GM12878 (cell line): ENCODE measurements at regions not wholly inside any gene's neighbourhood (a gene's known extent, or its start where the extent isn't known, plus 50 kb on each side); places are given as distances from the start of the nearest gene placed in this dataset.

ENCODE experiments used
- CHD2 ChIP-seq: IDR thresholded peaks from 2 replicates; pipeline ENCODE4 v1.6.1; 2011; ENCODE audit warnings: low read depth, low read length, improper control_type of control experiment, borderline replicate concordance
- DPF2 ChIP-seq: fragments of 450-650 bp; IDR thresholded peaks from 2 replicates; pipeline ENCODE4 v1.6.1; 2017; ENCODE audit warnings: mild to moderate bottlenecking
- HDGF ChIP-seq: fragments of 450-650 bp; IDR thresholded peaks from 2 replicates; pipeline ENCODE4 v1.6.1; 2016; ENCODE audit warnings: antibody characterized with exemption
- TF ChIP-seq, protein P1 (sequence below), 3 experiments: IDR thresholded peaks in 2 of 3; conservative IDR thresholded peaks in 1 of 3; 2 replicates each; pipeline ENCODE4 v1.5.1; 2011; ENCODE audit warnings: low read depth in 3 of 3, low read length in 3 of 3, mild to moderate bottlenecking in 3 of 3, control low read depth in 2 of 3, moderate library complexity in 2 of 3, inconsistent platforms in 1 of 3, mixed read lengths in 1 of 3; ENCODE audit not compliant: control insufficient read depth in 2 of 3, insufficient read depth in 1 of 3; ENCODE audit errors: extremely low read depth in 1 of 3
- TF ChIP-seq, protein P2 (sequence below): IDR thresholded peaks from 2 replicates; pipeline ENCODE4 v1.6.1; 2012; ENCODE audit warnings: low read depth, low read length, improper control_type of control experiment
- TF ChIP-seq, protein P3 (sequence below): fragments of 450-650 bp; IDR thresholded peaks from 2 replicates; pipeline ENCODE4 v1.6.1; 2017; ENCODE audit warnings: antibody characterized with exemption, mild to moderate bottlenecking, moderate library complexity

DNA sequence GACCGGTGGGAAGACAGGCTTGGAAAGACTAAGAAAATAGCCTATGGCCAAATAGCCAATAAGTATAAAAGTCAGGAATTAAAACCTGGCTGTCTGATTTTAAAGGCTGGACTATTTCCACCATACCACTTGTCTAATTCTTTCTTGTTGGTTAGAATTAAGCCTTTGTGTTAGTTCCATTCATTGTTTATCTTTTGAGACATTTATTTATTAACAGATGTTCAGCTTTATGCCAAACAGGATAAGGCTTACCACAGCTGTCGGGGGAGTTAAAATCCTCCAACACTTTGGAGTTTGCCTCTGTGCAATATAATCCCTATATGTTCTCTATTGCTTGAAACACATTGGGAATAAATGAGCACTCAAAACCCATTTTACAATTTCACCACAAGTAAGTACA is 208.3 kb downstream of the TMEM200A start:
- no peak for TF ChIP-seq CHD2
- TF ChIP-seq, protein P1, sequence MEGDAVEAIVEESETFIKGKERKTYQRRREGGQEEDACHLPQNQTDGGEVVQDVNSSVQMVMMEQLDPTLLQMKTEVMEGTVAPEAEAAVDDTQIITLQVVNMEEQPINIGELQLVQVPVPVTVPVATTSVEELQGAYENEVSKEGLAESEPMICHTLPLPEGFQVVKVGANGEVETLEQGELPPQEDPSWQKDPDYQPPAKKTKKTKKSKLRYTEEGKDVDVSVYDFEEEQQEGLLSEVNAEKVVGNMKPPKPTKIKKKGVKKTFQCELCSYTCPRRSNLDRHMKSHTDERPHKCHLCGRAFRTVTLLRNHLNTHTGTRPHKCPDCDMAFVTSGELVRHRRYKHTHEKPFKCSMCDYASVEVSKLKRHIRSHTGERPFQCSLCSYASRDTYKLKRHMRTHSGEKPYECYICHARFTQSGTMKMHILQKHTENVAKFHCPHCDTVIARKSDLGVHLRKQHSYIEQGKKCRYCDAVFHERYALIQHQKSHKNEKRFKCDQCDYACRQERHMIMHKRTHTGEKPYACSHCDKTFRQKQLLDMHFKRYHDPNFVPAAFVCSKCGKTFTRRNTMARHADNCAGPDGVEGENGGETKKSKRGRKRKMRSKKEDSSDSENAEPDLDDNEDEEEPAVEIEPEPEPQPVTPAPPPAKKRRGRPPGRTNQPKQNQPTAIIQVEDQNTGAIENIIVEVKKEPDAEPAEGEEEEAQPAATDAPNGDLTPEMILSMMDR (IDR thresholded peaks at IDR 0.05 in 2 of 3, conservative IDR thresholded peaks at IDR 0.05 in 1 of 3; ENCODE audit: control insufficient read depth in 2 of 3, extremely low read depth in 1 of 3, insufficient read depth in 1 of 3, low read depth in 3 of 3, low read length in 3 of 3): no peak
- no peak for TF ChIP-seq DPF2
- TF ChIP-seq, protein P2, sequence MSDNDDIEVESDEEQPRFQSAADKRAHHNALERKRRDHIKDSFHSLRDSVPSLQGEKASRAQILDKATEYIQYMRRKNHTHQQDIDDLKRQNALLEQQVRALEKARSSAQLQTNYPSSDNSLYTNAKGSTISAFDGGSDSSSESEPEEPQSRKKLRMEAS: no peak
- TF ChIP-seq, protein P3, sequence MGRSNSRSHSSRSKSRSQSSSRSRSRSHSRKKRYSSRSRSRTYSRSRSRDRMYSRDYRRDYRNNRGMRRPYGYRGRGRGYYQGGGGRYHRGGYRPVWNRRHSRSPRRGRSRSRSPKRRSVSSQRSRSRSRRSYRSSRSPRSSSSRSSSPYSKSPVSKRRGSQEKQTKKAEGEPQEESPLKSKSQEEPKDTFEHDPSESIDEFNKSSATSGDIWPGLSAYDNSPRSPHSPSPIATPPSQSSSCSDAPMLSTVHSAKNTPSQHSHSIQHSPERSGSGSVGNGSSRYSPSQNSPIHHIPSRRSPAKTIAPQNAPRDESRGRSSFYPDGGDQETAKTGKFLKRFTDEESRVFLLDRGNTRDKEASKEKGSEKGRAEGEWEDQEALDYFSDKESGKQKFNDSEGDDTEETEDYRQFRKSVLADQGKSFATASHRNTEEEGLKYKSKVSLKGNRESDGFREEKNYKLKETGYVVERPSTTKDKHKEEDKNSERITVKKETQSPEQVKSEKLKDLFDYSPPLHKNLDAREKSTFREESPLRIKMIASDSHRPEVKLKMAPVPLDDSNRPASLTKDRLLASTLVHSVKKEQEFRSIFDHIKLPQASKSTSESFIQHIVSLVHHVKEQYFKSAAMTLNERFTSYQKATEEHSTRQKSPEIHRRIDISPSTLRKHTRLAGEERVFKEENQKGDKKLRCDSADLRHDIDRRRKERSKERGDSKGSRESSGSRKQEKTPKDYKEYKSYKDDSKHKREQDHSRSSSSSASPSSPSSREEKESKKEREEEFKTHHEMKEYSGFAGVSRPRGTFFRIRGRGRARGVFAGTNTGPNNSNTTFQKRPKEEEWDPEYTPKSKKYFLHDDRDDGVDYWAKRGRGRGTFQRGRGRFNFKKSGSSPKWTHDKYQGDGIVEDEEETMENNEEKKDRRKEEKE: no peak
- TF ChIP-seq HDGF: no peak
